A673 (cell line): ENCODE measurements at regions not wholly inside any gene's neighbourhood (a gene's known extent, or its start where the extent isn't known, plus 50 kb on each side); places are given as distances from the start of the nearest gene placed in this dataset.

Experiments used
- BruUV-seq: library from RNA; stranded (reverse); fragments of 400-500 nt; replicated peaks from 2 replicates; lab custom pipeline; 2021; lab: Mats Ljungman, UMichigan
- CTCF ChIA-PET: fragments of 300-600 bp; sonication (Branson Sonifier 250); formaldehyde crosslinking; loops from one replicate; lab custom pipeline; 2022; ENCODE audit warnings: antibody characterized with exemption; lab: Charles Lee
- POLR2A ChIA-PET: fragments of 300-600 bp; sonication (Branson Sonifier 250); formaldehyde crosslinking; loops from one replicate; lab custom pipeline; 2022; ENCODE audit warnings: antibody characterized with exemption; ENCODE audit not compliant: low non-redundant PET; lab: Charles Lee
- DNase-seq: peaks from one replicate; pipeline ENCODE4 v3.0.0-alpha.2; 2015; ENCODE audit warnings: low spot score
- H3K27ac ChIP-seq: fragments of 200-600 bp; sonication (generic); 2 replicates; pipeline ENCODE4 v1.5.1; 2016; ENCODE audit warnings: mixed run types, low read depth, mild to moderate bottlenecking, mixed read lengths, antibody characterized with exemption, low read length; ENCODE audit not compliant: poor library complexity, severe bottlenecking
- H3K27me3 ChIP-seq: fragments of 200-600 bp; sonication (generic); replicated peaks from 2 replicates; pipeline ENCODE4 v1.6.1; 2017; ENCODE audit warnings: mixed run types, low read depth, mild to moderate bottlenecking, mixed read lengths, antibody characterized with exemption, low read length; ENCODE audit not compliant: insufficient read depth, poor library complexity
- H3K36me3 ChIP-seq: fragments of 200-600 bp; sonication (generic); 2 replicates; pipeline ENCODE4 v1.6.1; 2016; ENCODE audit warnings: mixed run types, mild to moderate bottlenecking, mixed read lengths, antibody characterized with exemption, low read length; ENCODE audit not compliant: insufficient read depth, poor library complexity, severe bottlenecking
- H3K4me1 ChIP-seq: fragments of 200-600 bp; sonication (generic); 2 replicates; pipeline ENCODE4 v1.6.1; 2017; ENCODE audit warnings: mixed run types, mild to moderate bottlenecking, mixed read lengths, antibody characterized with exemption, low read length; ENCODE audit not compliant: insufficient read depth, poor library complexity, severe bottlenecking
- H3K4me3 ChIP-seq: fragments of 200-600 bp; sonication (generic); 2 replicates; pipeline ENCODE4 v1.5.1; 2016; ENCODE audit warnings: low read depth, mixed run types, mild to moderate bottlenecking, mixed read lengths, low read length; ENCODE audit not compliant: poor library complexity, severe bottlenecking
- H3K9me3 ChIP-seq: fragments of 200-600 bp; sonication (generic); 2 replicates; pipeline ENCODE4 v1.6.1; 2016; ENCODE audit warnings: mixed run types, low read depth, mild to moderate bottlenecking, mixed read lengths, antibody characterized with exemption, low read length; ENCODE audit not compliant: poor library complexity, severe bottlenecking
- EZH2 ChIP-seq: fragments of 200-600 bp; sonication (generic); IDR thresholded peaks from 2 replicates; pipeline ENCODE4 v1.6.1; 2017; ENCODE audit warnings: borderline replicate concordance, low read depth, mild to moderate bottlenecking, mixed read lengths, antibody characterized with exemption, low read length; ENCODE audit not compliant: poor library complexity, severe bottlenecking
- intact Hi-C: fragments of 100-400 bp; cut with micrococcal nuclease; formaldehyde crosslinking; loops from one replicate; pipeline ENCODE4 v1.10.0; 2022; ENCODE audit not compliant: unreplicated experiment
- TF ChIP-seq, protein P1 (sequence below): fragments of 300-800, 200-600 bp; sonication (generic); conservative IDR thresholded peaks from 2 replicates; pipeline ENCODE4 v1.5.1; 2017; ENCODE audit warnings: low read depth, mild to moderate bottlenecking, antibody characterized with exemption, low read length, moderate library complexity, mixed read lengths

DNA sequence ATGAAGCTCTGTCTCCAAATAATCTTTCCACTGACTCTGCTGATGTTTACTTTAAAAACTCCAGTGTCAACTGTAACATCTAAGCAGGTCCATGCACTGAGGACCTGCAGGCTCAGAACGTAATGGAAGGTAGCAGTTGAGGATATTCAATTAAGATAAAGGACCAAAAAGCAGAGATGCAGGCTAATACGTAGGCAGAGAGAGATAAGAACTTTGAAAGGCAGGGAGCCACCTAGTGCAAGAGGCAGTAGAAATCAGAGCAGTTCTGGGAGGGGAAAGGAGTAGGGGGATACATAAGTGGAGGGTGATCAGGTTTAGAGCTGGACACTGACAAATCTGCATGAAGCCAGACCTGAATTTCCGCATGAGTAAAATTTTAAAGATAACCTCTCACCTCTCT, 114.5 kb upstream of the POM121L12 start:
- intact Hi-C loops, result no loop called here
- Histone ChIP-seq H3K4me1 (no peaks in the 10 kb centered on the region), H3K27me3 (no peaks in the 10 kb centered on the region), H3K27ac (no peak overlapping the region), H3K4me3 (no peak overlapping the region), H3K9me3 (peaks cover 44% of the 10 kb centered on the region), H3K36me3 (no peaks in the 10 kb centered on the region)
- CTCF ChIA-PET, result interaction anchor here (1.1 kb wide), 1 partner anchor 1758 kb away, joined by 3 read pairs; no protein-coding TSS in a partner anchor
- no TSS peak for BruUV-seq
- DNase-seq, result no peak
- POLR2A ChIA-PET, result no interaction called here
- TF ChIP-seq, protein P1, sequence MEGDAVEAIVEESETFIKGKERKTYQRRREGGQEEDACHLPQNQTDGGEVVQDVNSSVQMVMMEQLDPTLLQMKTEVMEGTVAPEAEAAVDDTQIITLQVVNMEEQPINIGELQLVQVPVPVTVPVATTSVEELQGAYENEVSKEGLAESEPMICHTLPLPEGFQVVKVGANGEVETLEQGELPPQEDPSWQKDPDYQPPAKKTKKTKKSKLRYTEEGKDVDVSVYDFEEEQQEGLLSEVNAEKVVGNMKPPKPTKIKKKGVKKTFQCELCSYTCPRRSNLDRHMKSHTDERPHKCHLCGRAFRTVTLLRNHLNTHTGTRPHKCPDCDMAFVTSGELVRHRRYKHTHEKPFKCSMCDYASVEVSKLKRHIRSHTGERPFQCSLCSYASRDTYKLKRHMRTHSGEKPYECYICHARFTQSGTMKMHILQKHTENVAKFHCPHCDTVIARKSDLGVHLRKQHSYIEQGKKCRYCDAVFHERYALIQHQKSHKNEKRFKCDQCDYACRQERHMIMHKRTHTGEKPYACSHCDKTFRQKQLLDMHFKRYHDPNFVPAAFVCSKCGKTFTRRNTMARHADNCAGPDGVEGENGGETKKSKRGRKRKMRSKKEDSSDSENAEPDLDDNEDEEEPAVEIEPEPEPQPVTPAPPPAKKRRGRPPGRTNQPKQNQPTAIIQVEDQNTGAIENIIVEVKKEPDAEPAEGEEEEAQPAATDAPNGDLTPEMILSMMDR, result no peak
- TF ChIP-seq EZH2, result no peak

DNA sequence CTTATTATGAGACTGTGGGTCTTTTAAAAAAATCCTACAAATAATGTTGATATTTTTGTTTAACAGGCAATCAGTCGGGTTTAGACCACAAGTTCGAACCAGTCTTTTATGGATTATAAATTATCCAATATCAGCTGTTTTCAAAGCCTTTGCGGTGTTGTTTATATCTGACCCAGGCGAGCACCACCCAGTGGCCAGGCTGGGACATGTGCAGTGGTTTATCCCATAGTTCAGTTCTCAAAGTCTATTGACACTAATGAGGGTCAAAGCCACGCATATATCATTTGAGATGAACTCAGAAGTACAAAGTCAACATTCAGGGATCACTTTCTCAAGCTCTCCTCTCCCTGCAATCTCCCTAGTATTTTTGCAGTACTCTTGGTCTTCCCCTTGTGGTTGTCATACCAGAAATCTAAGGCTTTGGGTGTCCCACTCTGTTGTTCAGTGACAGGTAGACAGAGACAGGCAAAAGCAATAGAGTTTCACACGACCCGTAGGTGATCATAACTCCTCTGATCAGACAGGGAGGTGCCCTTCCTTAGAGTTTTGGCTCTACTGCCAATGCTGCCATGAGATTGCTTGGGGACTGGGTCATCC, 117.4 kb upstream of the POM121L12 start:
- POLR2A ChIA-PET, result no interaction called here
- no peaks in the 10 kb centered on the region for H3K27me3 ChIP-seq
- H3K36me3 ChIP-seq, result no peaks in the 10 kb centered on the region
- TF ChIP-seq, protein P1, result 0 out of 2 replicates have a peak, but pooled peaks have one; percentile 11
- TF ChIP-seq EZH2, result no peak
- CTCF ChIA-PET, result no interaction called here
- H3K9me3 ChIP-seq, result peaks cover 38% of the 10 kb centered on the region
- no peak overlapping the region for H3K4me3 ChIP-seq
- no peaks in the 10 kb centered on the region for H3K4me1 ChIP-seq
- no peak for DNase-seq
- no TSS peak for BruUV-seq
- intact Hi-C loops, result no loop called here
- H3K27ac ChIP-seq, result no peak overlapping the region

DNA sequence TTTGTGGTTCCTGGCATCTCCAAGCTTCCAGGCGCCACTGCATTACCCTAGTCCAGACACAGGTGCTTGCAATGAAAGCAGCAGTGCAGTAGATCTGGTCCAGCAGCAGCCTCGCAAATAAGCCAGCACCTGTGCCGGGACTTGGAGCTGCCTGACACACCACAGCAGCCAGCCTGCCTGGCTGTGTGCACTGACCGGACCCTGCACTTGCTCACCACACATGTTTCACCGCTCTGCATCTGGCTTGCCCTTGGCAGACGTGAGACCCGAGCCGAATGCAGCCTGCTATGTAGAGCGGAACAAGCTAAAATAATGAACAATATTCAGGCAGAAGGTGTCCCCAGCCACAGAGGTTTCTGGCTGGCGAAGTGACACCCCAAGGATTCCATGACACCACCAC, 123.6 kb upstream of the POM121L12 start:
- Histone ChIP-seq H3K36me3 (no peaks in the 10 kb centered on the region), H3K27me3 (no peaks in the 10 kb centered on the region), H3K27ac (no peak overlapping the region), H3K4me1 (no peaks in the 10 kb centered on the region), H3K9me3 (peaks cover 45% of the 10 kb centered on the region), H3K4me3 (no peak overlapping the region)
- intact Hi-C loops, result no loop called here
- no peak for DNase-seq
- no TSS peak for BruUV-seq
- ChIA-PET POLR2A (no interaction called here), CTCF (no interaction called here)
- TF ChIP-seq, protein P1, result no peak
- no peak for TF ChIP-seq EZH2
